Psoas muscle (tissue), 7 donors: ENCODE measurements at regions not wholly inside any gene's neighbourhood (a gene's known extent, or its start where the extent isn't known, plus 50 kb on each side); places are given as distances from the start of the nearest gene placed in this dataset.

Experiments
- ATAC-seq, 4 donors: fragments of 200-7000 bp; cut with Tn5 transposase; one replicate each; pipeline ENCODE4 v1.9.1; 2020; ENCODE audit warnings: moderate library complexity in 3 of 4, mild to moderate bottlenecking in 2 of 4
- DNase-seq, 2 donors: peaks; one replicate each; pipeline ENCODE4 v3.0.0-alpha.2; 2020
- H3K27ac ChIP-seq: fragments of 200-600 bp; one replicate; pipeline ENCODE4 v1.8.0; 2022
- H3K27me3 ChIP-seq, 3 donors: fragments of 200-600 bp in 1 of 3; one replicate each; pipeline versions ENCODE4 v1.6.1 to v1.8.0; 2013 to 2022; ENCODE audit warnings: low read length in 2 of 3, mild to moderate bottlenecking in 2 of 3, moderate library complexity in 1 of 3; ENCODE audit not compliant: insufficient read depth in 3 of 3
- H3K36me3 ChIP-seq, 2 donors: fragments of 200-600 bp in 1 of 2; one replicate each; pipeline versions ENCODE4 v1.6.1 to v1.8.0; 2013 to 2022; ENCODE audit warnings: low read depth in 1 of 2, mild to moderate bottlenecking in 1 of 2, moderate library complexity in 1 of 2; ENCODE audit not compliant: insufficient read depth in 1 of 2
- H3K4me1 ChIP-seq: fragments of 200-600 bp; one replicate; pipeline ENCODE4 v1.8.0; 2022
- H3K4me3 ChIP-seq: fragments of 200-600 bp; one replicate; pipeline ENCODE4 v1.8.0; 2022; ENCODE audit warnings: mild to moderate bottlenecking
- H3K9me3 ChIP-seq: fragments of 200-600 bp; one replicate; pipeline ENCODE4 v1.8.0; 2022
- CTCF ChIP-seq: fragments of 200-600 bp; IDR thresholded peaks from one replicate; pipeline ENCODE4 v1.8.0; 2022; ENCODE audit warnings: antibody characterized with exemption
- WGBS, 3 donors: extraction: QIAGEN DNeasy Blood & Tissue Kit; methylation state at CpG; one replicate each; pipeline versions ENCODE4 v1.1.6 to v1.1.7; 2013; 5-methylcytosine and 5-hydroxymethylcytosine counted together
- intact Hi-C, 2 donors: fragments of 100-400 bp; cut with DNase I; formaldehyde crosslinking; loops; one replicate each; pipeline versions ENCODE4 v1.11.0 to v1.14.2; 2022
- donor health status: healthy with polysubstance abuse.
- donor health status: DM: no; HTN: no; CAD: no; lungs with moderate emphysema.
- donor health status: Bipolar disorder and iron deficiency.
- donor health status: healthy.
- donor health status: DM: yes; HTN: yes; CAD: no.
- donor health status: DM: no; HTN: no; CAD: no.
- donor health status: DM: yes; HTN: yes; CAD: no.

- no peaks in the 10 kb centered on the region for H3K9me3 ChIP-seq
- 17 to 46% (median 25%) methylated on average over 7 of the region's 7 CpGs for WGBS, 3 donors
- DNase-seq (no peak), ATAC-seq (peak in 3 of 4 donors; percentile 50 to 75 (median 59))
- peaks cover 6% of the 10 kb centered on the region for H3K4me1 ChIP-seq
- H3K27ac ChIP-seq, result no peak overlapping the region
- no peaks in the 10 kb centered on the region for H3K27me3 ChIP-seq
- no peaks in the 10 kb centered on the region for H3K36me3 ChIP-seq
- intact Hi-C loops, result loop anchor here in 1 of 2 donors (2.0 to 10.0 kb wide), 4 partner anchors 289 to 781 kb away; partner anchors contain the start of gene KIZ
- no peak for TF ChIP-seq CTCF
- no peak overlapping the region for H3K4me3 ChIP-seq
These were observed 123.5 kb upstream of the RALGAPA2 start for GRCh38 chr20:20835897-20836296.

- 74 to 86% (median 82%) methylated on average over 1 of the region's 1 CpG for WGBS, 3 donors
- Histone ChIP-seq H3K4me1 (peaks cover 6% of the 10 kb centered on the region), H3K36me3 (no peaks in the 10 kb centered on the region), H3K27ac (no peak overlapping the region), H3K4me3 (no peak overlapping the region), H3K9me3 (no peaks in the 10 kb centered on the region), H3K27me3 (no peaks in the 10 kb centered on the region)
- intact Hi-C loops, result loop anchor here in 1 of 2 donors (2.0 to 10.0 kb wide), 2 partner anchors 291 to 671 kb away; partner anchors contain the start of gene KIZ
- no peak for TF ChIP-seq CTCF
- no peak for DNase-seq
- ATAC-seq, result no peak
These were observed 121.6 kb upstream of the RALGAPA2 start for GRCh38 chr20:20834008-20834407.

GRCh38 chr20:20832715-20833114, 120.3 kb upstream of the RALGAPA2 start:
- Histone ChIP-seq H3K4me1 (peaks cover 14% of the 10 kb centered on the region), H3K27me3 (no peaks in the 10 kb centered on the region), H3K4me3 (no peak overlapping the region), H3K9me3 (no peaks in the 10 kb centered on the region), H3K36me3 (no peaks in the 10 kb centered on the region), H3K27ac (no peak overlapping the region)
- no peak for DNase-seq
- no peak for TF ChIP-seq CTCF
- intact Hi-C loops, result loop anchor here in 1 of 2 donors (10.0 kb wide), 1 partner anchor 292 kb away; the partner anchor contains the start of gene KIZ
- 50 to 58% (median 54%) methylated on average over 1 of the region's 1 CpG for WGBS, 3 donors
- ATAC-seq, result no peak

GRCh38 chr20:20831794-20832193, 119.3 kb upstream of the RALGAPA2 start:
- Histone ChIP-seq H3K27ac (no peak overlapping the region), H3K4me3 (no peak overlapping the region), H3K27me3 (no peaks in the 10 kb centered on the region), H3K4me1 (peaks cover 14% of the 10 kb centered on the region), H3K9me3 (no peaks in the 10 kb centered on the region), H3K36me3 (no peaks in the 10 kb centered on the region)
- DNase-seq (no peak), ATAC-seq (no peak)
- intact Hi-C loops, result loop anchor here in 1 of 2 donors (10.0 kb wide), 1 partner anchor 293 kb away; the partner anchor contains the start of gene KIZ
- WGBS, 3 donors, result 91 to 93% (median 93%) methylated on average over 6 of the region's 6 CpGs
- TF ChIP-seq CTCF, result no peak

GRCh38 chr20:20829681-20830080, 117.2 kb upstream of the RALGAPA2 start:
- no peak overlapping the region for H3K4me3 ChIP-seq
- 88 to 91% (median 90%) methylated on average over 2 of the region's 2 CpGs for WGBS, 3 donors
- H3K4me1 ChIP-seq, result peaks cover 20% of the 10 kb centered on the region
- no peak overlapping the region for H3K27ac ChIP-seq
- ATAC-seq, result no peak
- no peak for TF ChIP-seq CTCF
- no peaks in the 10 kb centered on the region for H3K9me3 ChIP-seq
- intact Hi-C loops, result loop anchor here in 1 of 2 donors (10.0 kb wide), 1 partner anchor 295 kb away; the partner anchor contains the start of gene KIZ
- no peaks in the 10 kb centered on the region for H3K27me3 ChIP-seq
- no peak for DNase-seq
- no peaks in the 10 kb centered on the region for H3K36me3 ChIP-seq
